Tibial artery (tissue), 4 donors: ENCODE measurements at regions not wholly inside any gene's neighbourhood (a gene's known extent, or its start where the extent isn't known, plus 50 kb on each side); places are given as distances from the start of the nearest gene placed in this dataset.

Experiments used
- DNase-seq, 2 donors: peaks; one replicate each; pipeline ENCODE4 v3.0.0-alpha.2; 2019
- H3K27ac ChIP-seq, 2 donors: fragments of 200-600 bp; sonication (generic) in 1 of 2; 1 replicate in 1 of 2; 2 replicates in 1 of 2; pipeline ENCODE4 v1.5.1; 2018 to 2019; ENCODE audit warnings: mild to moderate bottlenecking in 1 of 2
- H3K27me3 ChIP-seq, 2 donors: fragments of 200-600 bp; sonication (generic) in 1 of 2; one replicate each; pipeline versions ENCODE4 v1.5.1 to v1.6.0; 2016 to 2019
- H3K36me3 ChIP-seq, 3 donors: fragments of 200-600 bp; sonication (generic) in 2 of 3; one replicate each; pipeline ENCODE4 v1.5.1; 2016 to 2019; ENCODE audit warnings: mild to moderate bottlenecking in 2 of 3
- H3K4me1 ChIP-seq, 4 donors: fragments of 200-600 bp; sonication (generic) in 2 of 4; 1 replicate in 3 of 4; 2 replicates in 1 of 4; pipeline ENCODE4 v1.5.1; 2016 to 2019
- H3K4me3 ChIP-seq, 2 donors: fragments of 200-600 bp; sonication (generic) in 1 of 2; 1 replicate in 1 of 2; 2 replicates in 1 of 2; pipeline ENCODE4 v1.5.1; 2018 to 2019; ENCODE audit warnings: mild to moderate bottlenecking in 2 of 2
- H3K9me3 ChIP-seq, 3 donors: fragments of 200-600 bp; sonication (generic) in 1 of 3; one replicate each; pipeline ENCODE4 v1.5.1; 2016 to 2019
- intact Hi-C: fragments of 100-400 bp; cut with DNase I; formaldehyde crosslinking; loops from one replicate; pipeline ENCODE4 v1.15.0; 2023; ENCODE audit warnings: low total_unique reads
- TF ChIP-seq, protein P1 (sequence below), 2 experiments: fragments of 200-600 bp in 1 of 2; fragments of 450-650 bp in 1 of 2; IDR thresholded peaks; one replicate each; pipeline ENCODE4 v1.5.1; 2017 to 2019; ENCODE audit warnings: antibody characterized with exemption in 2 of 2, mild to moderate bottlenecking in 1 of 2, moderate library complexity in 1 of 2

DNA sequence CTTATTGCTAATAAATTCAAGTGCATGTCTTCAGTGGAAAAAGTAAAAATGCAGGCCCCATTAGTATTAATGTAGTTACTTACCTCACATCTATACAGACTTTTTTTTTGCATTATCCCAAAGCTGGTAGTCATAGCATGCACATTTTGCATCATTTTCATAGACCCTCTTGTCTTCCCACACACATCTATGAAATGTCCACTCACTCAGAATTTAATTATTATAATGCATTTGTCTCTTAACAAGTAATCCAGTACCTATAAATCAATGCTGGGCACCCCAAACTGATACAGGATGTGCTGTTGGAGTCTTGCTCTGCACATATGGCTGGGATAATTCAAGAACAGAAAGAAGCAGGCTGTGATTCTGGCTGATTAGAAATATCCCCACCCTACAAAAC lies 370.4 kb upstream of the FAT3 start:
- intact Hi-C loops = no loop called here
- TF ChIP-seq, protein P1, sequence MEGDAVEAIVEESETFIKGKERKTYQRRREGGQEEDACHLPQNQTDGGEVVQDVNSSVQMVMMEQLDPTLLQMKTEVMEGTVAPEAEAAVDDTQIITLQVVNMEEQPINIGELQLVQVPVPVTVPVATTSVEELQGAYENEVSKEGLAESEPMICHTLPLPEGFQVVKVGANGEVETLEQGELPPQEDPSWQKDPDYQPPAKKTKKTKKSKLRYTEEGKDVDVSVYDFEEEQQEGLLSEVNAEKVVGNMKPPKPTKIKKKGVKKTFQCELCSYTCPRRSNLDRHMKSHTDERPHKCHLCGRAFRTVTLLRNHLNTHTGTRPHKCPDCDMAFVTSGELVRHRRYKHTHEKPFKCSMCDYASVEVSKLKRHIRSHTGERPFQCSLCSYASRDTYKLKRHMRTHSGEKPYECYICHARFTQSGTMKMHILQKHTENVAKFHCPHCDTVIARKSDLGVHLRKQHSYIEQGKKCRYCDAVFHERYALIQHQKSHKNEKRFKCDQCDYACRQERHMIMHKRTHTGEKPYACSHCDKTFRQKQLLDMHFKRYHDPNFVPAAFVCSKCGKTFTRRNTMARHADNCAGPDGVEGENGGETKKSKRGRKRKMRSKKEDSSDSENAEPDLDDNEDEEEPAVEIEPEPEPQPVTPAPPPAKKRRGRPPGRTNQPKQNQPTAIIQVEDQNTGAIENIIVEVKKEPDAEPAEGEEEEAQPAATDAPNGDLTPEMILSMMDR (IDR thresholded peaks at IDR 0.05) = no peak
- H3K4me3 ChIP-seq = no peak overlapping the region
- peaks cover 0 to 18% (median 3%) of the 10 kb centered on the region in 4 donors for H3K4me1 ChIP-seq
- H3K27me3 ChIP-seq = no peaks in the 10 kb centered on the region
- no peaks in the 10 kb centered on the region for H3K36me3 ChIP-seq
- no peak for DNase-seq
- no peak overlapping the region for H3K27ac ChIP-seq
- H3K9me3 ChIP-seq = no peaks in the 10 kb centered on the region

GRCh38 chr11:91851908-91852307 lies 372.7 kb upstream of the FAT3 start:
- TF ChIP-seq, protein P1 (IDR thresholded peaks at IDR 0.05) = no peak

DNA sequence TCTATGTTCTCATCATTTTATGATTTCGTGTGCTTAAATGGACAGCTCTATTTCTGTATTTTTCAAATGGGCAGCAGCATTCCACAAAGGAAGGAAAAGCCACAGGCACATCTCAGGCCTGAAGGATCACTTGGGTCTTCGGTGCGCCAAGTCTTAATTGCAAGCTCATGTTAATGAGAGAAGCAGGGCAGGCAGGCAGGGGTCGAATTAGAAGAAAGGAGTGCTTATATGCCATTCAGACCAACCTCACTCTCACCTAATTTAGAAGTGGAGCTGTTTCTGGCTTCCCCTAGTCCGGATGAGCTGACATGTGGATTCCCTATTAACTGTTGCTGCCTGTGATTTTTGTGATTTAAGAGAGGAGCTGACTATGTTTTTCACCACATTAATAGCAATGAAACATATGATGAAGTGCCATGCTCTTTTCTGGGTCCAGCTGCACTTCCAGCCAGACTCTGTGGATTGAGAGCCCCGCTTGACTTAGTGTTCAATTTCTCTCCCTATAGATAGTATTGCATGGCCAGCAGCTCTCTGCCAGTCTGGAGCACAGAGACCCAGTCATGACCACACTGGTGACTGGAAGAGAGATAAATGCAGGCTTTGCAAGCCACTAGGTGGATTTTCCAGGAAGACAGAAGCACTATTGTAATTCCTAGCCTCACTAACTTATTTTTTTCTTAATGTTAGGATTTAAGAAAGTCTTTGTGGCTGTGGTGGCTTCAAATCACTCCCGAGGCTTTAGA lies 373.9 kb upstream of the FAT3 start:
- TF ChIP-seq, protein P1 (IDR thresholded peaks at IDR 0.05) = no peak
- H3K9me3 ChIP-seq = no peaks in the 10 kb centered on the region
- no peaks in the 10 kb centered on the region for H3K36me3 ChIP-seq
- intact Hi-C loops = no loop called here
- H3K27ac ChIP-seq = no peak overlapping the region
- H3K27me3 ChIP-seq = no peaks in the 10 kb centered on the region
- no peaks in the 10 kb centered on the region for H3K4me1 ChIP-seq
- H3K4me3 ChIP-seq = no peak overlapping the region
- no peak for DNase-seq

More at GRCh38 chr11:91851908-91852307, 372.7 kb upstream of the FAT3 start:
- Histone ChIP-seq H3K4me1 (peaks cover 0 to 7% (median 2%) of the 10 kb centered on the region in 4 donors), H3K4me3 (no peak overlapping the region), H3K9me3 (no peaks in the 10 kb centered on the region), H3K36me3 (no peaks in the 10 kb centered on the region), H3K27ac (no peak overlapping the region), H3K27me3 (no peaks in the 10 kb centered on the region)
- no peak for DNase-seq
- intact Hi-C loops = no loop called here

- intact Hi-C loops = no loop called here
Observed at GRCh38 chr11:91850021-91850420, 374.6 kb upstream of the FAT3 start.

GRCh38 chr11:91846649-91847048 lies 378.0 kb upstream of the FAT3 start:
- intact Hi-C loops = no loop called here
- no peaks in the 10 kb centered on the region for H3K27me3 ChIP-seq

More at GRCh38 chr11:91850021-91850420, 374.6 kb upstream of the FAT3 start:
- Histone ChIP-seq H3K4me1 (no peaks in the 10 kb centered on the region), H3K27me3 (no peaks in the 10 kb centered on the region), H3K27ac (no peak overlapping the region), H3K9me3 (no peaks in the 10 kb centered on the region), H3K4me3 (no peak overlapping the region), H3K36me3 (no peaks in the 10 kb centered on the region)
- TF ChIP-seq, protein P1 (IDR thresholded peaks at IDR 0.05) = no peak
- DNase-seq = no peak

More at GRCh38 chr11:91846649-91847048, 378.0 kb upstream of the FAT3 start:
- TF ChIP-seq, protein P1 (IDR thresholded peaks at IDR 0.05) = no peak
- Histone ChIP-seq H3K4me3 (no peak overlapping the region), H3K36me3 (no peaks in the 10 kb centered on the region), H3K4me1 (no peaks in the 10 kb centered on the region), H3K9me3 (no peaks in the 10 kb centered on the region), H3K27ac (no peak overlapping the region)
- no peak for DNase-seq
